Astrocyte (in vitro differentiated cells and primary cell): ENCODE measurements at regions not wholly inside any gene's neighbourhood (a gene's known extent, or its start where the extent isn't known, plus 50 kb on each side); places are given as distances from the start of the nearest gene placed in this dataset.

Experiments used
- CTCF ChIP-seq: IDR thresholded peaks from 2 replicates; pipeline ENCODE4 v1.5.1; 2011; ENCODE audit warnings: low read depth, mild to moderate bottlenecking, inconsistent platforms, low read length, moderate library complexity; ENCODE audit not compliant: insufficient read depth
- EZH2 ChIP-seq: IDR thresholded peaks from 2 replicates; pipeline ENCODE4 v1.6.1; 2012; ENCODE audit warnings: mild to moderate bottlenecking, low read length, inconsistent platforms; ENCODE audit not compliant: insufficient read depth

GRCh38 chr20:52823303-52823702, 148.9 kb upstream of the TSHZ2 start:
- TF ChIP-seq CTCF (no peak), EZH2 (no peak)
